CD4-positive, alpha-beta T cell (primary cell): ENCODE measurements at regions not wholly inside any gene's neighbourhood (a gene's known extent, or its start where the extent isn't known, plus 50 kb on each side); places are given as distances from the start of the nearest gene placed in this dataset.

Source experiments
- ATAC-seq: fragments of 200-7000 bp; cut with Tn5 transposase; one replicate; pipeline ENCODE4 v1.10.0; 2022; ENCODE audit warnings: mild to moderate bottlenecking; ENCODE audit not compliant: poor library complexity
- CTCF ChIA-PET: fragments of 350-600 bp; sonication (Branson Sonifier 250); formaldehyde crosslinking; loops from one replicate; lab custom pipeline; 2021; ENCODE audit warnings: antibody characterized with exemption, inconsistent platforms; lab: Charles Lee
- POLR2A ChIA-PET: fragments of 350-600 bp; sonication (Branson Sonifier 250); formaldehyde crosslinking; loops from one replicate; lab custom pipeline; 2021; ENCODE audit warnings: antibody characterized with exemption, inconsistent platforms; lab: Charles Lee
- DNase-seq, 14 experiments: peaks; one replicate each; pipeline ENCODE4 v3.0.0-alpha.2; 2013 to 2020; ENCODE audit warnings: mixed read lengths in 2 of 14
- H3K27ac ChIP-seq, 2 donors: one replicate each; pipeline versions ENCODE4 v1.5.1 to v1.7.0; 2013; ENCODE audit warnings: low read length in 2 of 2, low read depth in 1 of 2, mild to moderate bottlenecking in 1 of 2
- H3K27me3 ChIP-seq, 2 experiments: 1 replicate in 1 of 2; 2 replicates in 1 of 2; pipeline versions ENCODE4 v1.6.1 to v1.7.0; 2013; ENCODE audit warnings: low read length in 2 of 2, control low read depth in 1 of 2, mild to moderate bottlenecking in 1 of 2, moderate library complexity in 1 of 2; ENCODE audit not compliant: insufficient read depth in 2 of 2, control insufficient read depth in 1 of 2
- H3K36me3 ChIP-seq: one replicate; pipeline ENCODE4 v1.6.1; 2013; ENCODE audit warnings: low read length, control low read depth; ENCODE audit not compliant: insufficient read depth
- H3K4me1 ChIP-seq: one replicate; pipeline ENCODE4 v1.6.1; 2013; ENCODE audit warnings: low read length, control low read depth; ENCODE audit not compliant: insufficient read depth
- H3K4me3 ChIP-seq: one replicate; pipeline ENCODE4 v1.5.1; 2013; ENCODE audit warnings: mild to moderate bottlenecking, low read length, moderate library complexity
- H3K9me3 ChIP-seq, 2 experiments: 1 replicate in 1 of 2; 2 replicates in 1 of 2; pipeline versions ENCODE4 v1.6.1 to v1.7.0; 2013; ENCODE audit warnings: low read length in 2 of 2, mild to moderate bottlenecking in 2 of 2, control low read depth in 1 of 2, moderate library complexity in 1 of 2; ENCODE audit not compliant: control insufficient read depth in 1 of 2, insufficient read depth in 1 of 2
- H3K27ac Mint-ChIP-seq: one replicate; pipeline ENCODE4 v1.8.0; 2020; ENCODE audit warnings: mixed read lengths
- H3K27me3 Mint-ChIP-seq: one replicate; pipeline ENCODE4 v1.8.0; 2021; ENCODE audit warnings: mixed read lengths
- H3K36me3 Mint-ChIP-seq: one replicate; pipeline ENCODE4 v1.8.0; 2021; ENCODE audit warnings: low read depth, mixed read lengths
- H3K4me1 Mint-ChIP-seq: one replicate; pipeline ENCODE4 v1.8.0; 2021; ENCODE audit warnings: low read depth, mixed read lengths
- H3K4me3 Mint-ChIP-seq: one replicate; pipeline ENCODE4 v1.8.0; 2020; ENCODE audit warnings: mild to moderate bottlenecking, mixed read lengths
- H3K9me3 Mint-ChIP-seq: one replicate; pipeline ENCODE4 v1.8.0; 2020; ENCODE audit warnings: mixed read lengths
- CTCF ChIP-seq: fragments of 200-600 bp; IDR thresholded peaks from one replicate; pipeline ENCODE4 v1.8.0; 2022; ENCODE audit warnings: antibody characterized with exemption, mild to moderate bottlenecking
- intact Hi-C, 2 experiments: fragments of 100-400 bp; cut with DNase I in 1 of 2; cut with micrococcal nuclease in 1 of 2; formaldehyde crosslinking; loops; one replicate each; pipeline versions ENCODE4 v1.15.1 to v1.9.0; 2023 to 2025; cut with DNase I, micrococcal nuclease

- Histone ChIP-seq H3K4me1 (no peaks in the 10 kb centered on the region), H3K4me3 (no peak overlapping the region), H3K27me3 (no peaks in the 10 kb centered on the region), H3K36me3 (no peaks in the 10 kb centered on the region), H3K9me3 (no peaks in the 10 kb centered on the region), H3K27ac (no peak overlapping the region)
- CTCF ChIA-PET, result interaction anchor here (1.0 kb wide), 1 partner anchor 9 kb away, joined by 3 read pairs; no protein-coding TSS in a partner anchor
- no peak for TF ChIP-seq CTCF
- intact Hi-C loops, result no loop called here
- Mint-ChIP-seq H3K9me3 (no peaks in the 10 kb centered on the region), H3K27ac (no peak overlapping the region), H3K4me1 (no peaks in the 10 kb centered on the region), H3K36me3 (no peaks in the 10 kb centered on the region), H3K4me3 (no peak overlapping the region), H3K27me3 (peaks cover 14% of the 10 kb centered on the region)
- POLR2A ChIA-PET, result no interaction called here
- no peak for ATAC-seq
- DNase-seq, result no peak
These were observed 55.4 kb downstream of the XCL1 start for GRCh38 chr1:168631671-168632400.

- H3K9me3 Mint-ChIP-seq, result no peaks in the 10 kb centered on the region
- TF ChIP-seq CTCF, result no peak
- Histone ChIP-seq H3K27ac (no peak overlapping the region), H3K27me3 (no peaks in the 10 kb centered on the region), H3K4me3 (no peak overlapping the region), H3K36me3 (no peaks in the 10 kb centered on the region), H3K9me3 (no peaks in the 10 kb centered on the region), H3K4me1 (no peaks in the 10 kb centered on the region)
- H3K27ac Mint-ChIP-seq, result no peak overlapping the region
- H3K27me3 Mint-ChIP-seq, result peaks cover 14% of the 10 kb centered on the region
- CTCF ChIA-PET, result no interaction called here
- H3K36me3 Mint-ChIP-seq, result no peaks in the 10 kb centered on the region
- no peak for DNase-seq
- H3K4me1 Mint-ChIP-seq, result no peaks in the 10 kb centered on the region
- intact Hi-C loops, result no loop called here
- H3K4me3 Mint-ChIP-seq, result no peak overlapping the region
- POLR2A ChIA-PET, result no interaction called here
- no peak for ATAC-seq
These were observed 58.6 kb downstream of the XCL1 start for GRCh38 chr1:168634951-168635532.

- Mint-ChIP-seq H3K27me3 (peaks cover 14% of the 10 kb centered on the region), H3K4me3 (no peak overlapping the region), H3K9me3 (no peaks in the 10 kb centered on the region), H3K4me1 (no peaks in the 10 kb centered on the region), H3K36me3 (no peaks in the 10 kb centered on the region), H3K27ac (no peak overlapping the region)
- Histone ChIP-seq H3K36me3 (no peaks in the 10 kb centered on the region), H3K27me3 (no peaks in the 10 kb centered on the region), H3K4me3 (no peak overlapping the region), H3K4me1 (no peaks in the 10 kb centered on the region), H3K9me3 (no peaks in the 10 kb centered on the region), H3K27ac (no peak overlapping the region)
- ATAC-seq, result no peak
- DNase-seq, result no peak
- ChIA-PET POLR2A (no interaction called here), CTCF (no interaction called here)
- intact Hi-C loops, result no loop called here
- TF ChIP-seq CTCF, result no peak
These were observed 59.8 kb downstream of the XCL1 start for GRCh38 chr1:168636200-168636599.
